ENCODE measurements at regions not wholly inside any gene's neighbourhood (a gene's known extent, or its start where the extent isn't known, plus 50 kb on each side); places are given as distances from the start of the nearest gene placed in this dataset.

- no peaks in the 10 kb centered on the region for H3K9me3 ChIP-seq (ENCODE audit: control insufficient read depth, insufficient read depth, low read length)
- no peaks in the 10 kb centered on the region for H3K9me2 ChIP-seq (replicated peaks; ENCODE audit: control insufficient read depth, low read length)
- no peaks in the 10 kb centered on the region for H3K27me3 ChIP-seq (ENCODE audit: control insufficient read depth, low read length)
- no peak overlapping the region for H3K4me2 ChIP-seq (ENCODE audit: low read length)
- no peaks in the 10 kb centered on the region for H3K36me3 ChIP-seq (ENCODE audit: control insufficient read depth, low read length)
- H3F3A ChIP-seq (ENCODE audit: control insufficient read depth, insufficient read depth), result no peaks in the 10 kb centered on the region
- TF ChIP-seq CTCF (IDR thresholded peaks at IDR 0.05; ENCODE audit: low read depth, low read length, poor library complexity, severe bottlenecking) (no peak), EZH2phosphoT487 (IDR thresholded peaks at IDR 0.05; ENCODE audit: borderline replicate concordance, low read length) (no peak)
- no peak overlapping the region for H3K4me3 ChIP-seq (ENCODE audit: low read length)
- H4K20me1 ChIP-seq (ENCODE audit: control insufficient read depth, insufficient read depth, low read depth, low read length), result no peaks in the 10 kb centered on the region
- H3K27ac ChIP-seq (ENCODE audit: low read depth, low read length), result no peak overlapping the region
- no peaks in the 10 kb centered on the region for H3K4me1 ChIP-seq (ENCODE audit: control insufficient read depth, low read length)
- H3K79me2 ChIP-seq (ENCODE audit: control insufficient read depth, low read length), result no peaks in the 10 kb centered on the region
Measured at GRCh38 chr4:101400096-101400495, 52.8 kb upstream of the PPP3CA start.

- no peak for TF ChIP-seq CTCF (IDR thresholded peaks at IDR 0.05; ENCODE audit: low read depth, low read length, poor library complexity, severe bottlenecking)
- TF ChIP-seq EZH2phosphoT487 (IDR thresholded peaks at IDR 0.05; ENCODE audit: borderline replicate concordance, low read length), result no peak
- Histone ChIP-seq H3K79me2 (ENCODE audit: control insufficient read depth, low read length) (no peaks in the 10 kb centered on the region), H3K27ac (ENCODE audit: low read depth, low read length) (no peak overlapping the region), H3K9me3 (ENCODE audit: control insufficient read depth, insufficient read depth, low read length) (no peaks in the 10 kb centered on the region), H3K4me3 (ENCODE audit: low read length) (no peak overlapping the region), H3F3A (ENCODE audit: control insufficient read depth, insufficient read depth) (no peaks in the 10 kb centered on the region), H4K20me1 (ENCODE audit: control insufficient read depth, insufficient read depth, low read depth, low read length) (no peaks in the 10 kb centered on the region), H3K9me2 (replicated peaks; ENCODE audit: control insufficient read depth, low read length) (no peaks in the 10 kb centered on the region), H3K4me1 (ENCODE audit: control insufficient read depth, low read length) (no peaks in the 10 kb centered on the region), H3K4me2 (ENCODE audit: low read length) (no peak overlapping the region), H3K36me3 (ENCODE audit: control insufficient read depth, low read length) (no peaks in the 10 kb centered on the region), H3K27me3 (ENCODE audit: control insufficient read depth, low read length) (no peaks in the 10 kb centered on the region)
Measured at GRCh38 chr4:101398807-101399206, 51.5 kb upstream of the PPP3CA start.
